Gastroesophageal sphincter (tissue), 4 donors: ENCODE measurements at regions not wholly inside any gene's neighbourhood (a gene's known extent, or its start where the extent isn't known, plus 50 kb on each side); places are given as distances from the start of the nearest gene placed in this dataset.
A peak's percentile ranks its signal among the peaks of the same experiment; 100 is the strongest.
"Not testable (repeated sequence)": the region's sequence is repeated elsewhere in the genome, so short reads cannot be mapped to it uniquely, and the experiment has no call there.

Source experiments
- ATAC-seq: fragments of 150-250 bp; one replicate; pipeline ENCODE4 v1.9.1; 2016; ENCODE audit warnings: mild to moderate bottlenecking, moderate library complexity
- H3K27ac ChIP-seq, 4 donors: fragments of 200-600 bp; sonication (generic) in 3 of 4; 1 replicate in 3 of 4; 2 replicates in 1 of 4; pipeline ENCODE4 v1.5.1; 2016 to 2019
- H3K27me3 ChIP-seq: fragments of 200-600 bp; sonication (generic); one replicate; pipeline ENCODE4 v1.5.1; 2019
- H3K36me3 ChIP-seq, 2 donors: fragments of 200-600 bp; sonication (generic); one replicate each; pipeline ENCODE4 v1.5.1; 2019; ENCODE audit warnings: control low read depth in 1 of 2
- H3K4me1 ChIP-seq, 3 donors: fragments of 200-600 bp; sonication (generic); 1 replicate in 2 of 3; 2 replicates in 1 of 3; pipeline ENCODE4 v1.5.1; 2016 to 2019; ENCODE audit warnings: control low read depth in 2 of 3
- H3K4me3 ChIP-seq, 2 donors: fragments of 200-600 bp; sonication (generic); one replicate each; pipeline ENCODE4 v1.5.1; 2019; ENCODE audit warnings: mild to moderate bottlenecking in 1 of 2, moderate library complexity in 1 of 2
- H3K9me3 ChIP-seq, 3 donors: fragments of 200-600 bp; sonication (generic); one replicate each; pipeline ENCODE4 v1.5.1; 2017 to 2019; ENCODE audit warnings: control low read depth in 2 of 3
- CTCF ChIP-seq, 4 experiments: fragments of 200-600 bp in 2 of 4; fragments of 450-650 bp in 2 of 4; sonication (generic) in 1 of 4; IDR thresholded peaks; one replicate each; pipeline ENCODE4 v1.5.1; 2017 to 2019; ENCODE audit warnings: antibody characterized with exemption in 4 of 4, mild to moderate bottlenecking in 2 of 4, moderate library complexity in 2 of 4
- POLR2A ChIP-seq, 2 donors: fragments of 450-650 bp; IDR thresholded peaks; one replicate each; pipeline ENCODE4 v1.6.1; 2017; ENCODE audit warnings: antibody characterized with exemption in 2 of 2, mild to moderate bottlenecking in 2 of 2, moderate library complexity in 1 of 2
- POLR2AphosphoS5 ChIP-seq: sonication (generic); formaldehyde crosslinking; IDR thresholded peaks from one replicate; pipeline ENCODE4 v1.6.1; 2017; ENCODE audit warnings: antibody characterized with exemption
- WGBS, 2 donors: methylation state at CpG; one replicate each; pipeline ENCODE4 v1.1.5; 2018; ENCODE audit warnings: low coverage in 1 of 2; 5-methylcytosine and 5-hydroxymethylcytosine counted together

GRCh38 chr22:22296047-22296446 is 51.5 kb downstream of the VPREB1 start:
- Histone ChIP-seq H3K36me3 (peaks cover 0 to 40% of the 10 kb centered on the region in 2 donors), H3K4me1 (peaks cover 0 to 12% (median 0%) of the 10 kb centered on the region in 3 donors)
- ATAC-seq, H3K27me3 ChIP-seq, H3K9me3 ChIP-seq, H3K4me3 ChIP-seq, H3K27ac ChIP-seq: not testable (repeated sequence)
- WGBS, 2 donors, result 98% methylated on average over 4 of the region's 4 CpGs; no CpG with 5 or more reads in 1 of the 2 donors

GRCh38 chr22:22297159-22297793 is 52.7 kb downstream of the VPREB1 start:
- H3K27me3 ChIP-seq, H3K9me3 ChIP-seq, ATAC-seq: not testable (repeated sequence)
- H3K36me3 ChIP-seq, result peaks cover 0 to 28% of the 10 kb centered on the region in 2 donors
- H3K4me1 ChIP-seq, result peaks cover 0 to 12% (median 0%) of the 10 kb centered on the region in 3 donors
- H3K4me3 ChIP-seq, result peak overlapping the region; percentile 71 to 83
- no CpG with 5 or more reads among the region's 28 CpGs for WGBS, 2 donors
- peak overlapping the region in 3 of 4 donors; percentile 86 to 90 (median 87) for H3K27ac ChIP-seq

GRCh38 chr22:22297794-22298653 is 53.4 kb downstream of the VPREB1 start:
- Histone ChIP-seq H3K27ac (peak overlapping the region; percentile 68 to 90 (median 86)), H3K36me3 (peaks cover 0 to 20% of the 10 kb centered on the region in 2 donors), H3K4me1 (peaks cover 0 to 12% (median 0%) of the 10 kb centered on the region in 3 donors), H3K4me3 (peak overlapping the region; percentile 71 to 83)
- 0% methylated on average over 3 of the region's 72 CpGs for WGBS, 2 donors
- not testable (repeated sequence) for H3K27me3 ChIP-seq, H3K9me3 ChIP-seq
- TF ChIP-seq POLR2A (IDR thresholded peaks at IDR 0.05) (peak; percentile 61 to 66), CTCF (IDR thresholded peaks at IDR 0.05) (peak in 3 of 4 experiments; percentile 13 to 55 (median 35)), POLR2AphosphoS5 (peak; percentile 33)
- ATAC-seq, result peak; percentile 100

GRCh38 chr22:22298654-22299009 is 54.0 kb downstream of the VPREB1 start:
- peak overlapping the region; percentile 71 to 83 for H3K4me3 ChIP-seq
- not testable (repeated sequence) for ATAC-seq, H3K9me3 ChIP-seq, H3K27me3 ChIP-seq
- peak overlapping the region in 3 of 4 donors; percentile 86 to 90 (median 87) for H3K27ac ChIP-seq
- 0% methylated on average over 3 of the region's 6 CpGs; no CpG with 5 or more reads in 1 of the 2 donors for WGBS, 2 donors
- H3K36me3 ChIP-seq, result peaks cover 0 to 14% of the 10 kb centered on the region in 2 donors
- H3K4me1 ChIP-seq, result peaks cover 0 to 12% (median 0%) of the 10 kb centered on the region in 3 donors

- H3K27me3 ChIP-seq, result not testable (repeated sequence)
These were observed 55.9 kb downstream of the VPREB1 start for GRCh38 chr22:22300511-22300910.

GRCh38 chr22:22300946-22301345 is 56.4 kb downstream of the VPREB1 start:
- WGBS, 2 donors, result 100% methylated on average over 1 of the region's 1 CpG
- H3K36me3 ChIP-seq, result peaks cover 0 to 14% of the 10 kb centered on the region in 2 donors
- ATAC-seq, H3K27me3 ChIP-seq, H3K27ac ChIP-seq, H3K9me3 ChIP-seq, H3K4me3 ChIP-seq: not testable (repeated sequence)
- peaks cover 0 to 12% (median 0%) of the 10 kb centered on the region in 3 donors for H3K4me1 ChIP-seq

More at GRCh38 chr22:22300511-22300910, 55.9 kb downstream of the VPREB1 start:
- 98 to 100% methylated on average over 1 to 5 of the region's 5 CpGs for WGBS, 2 donors
- Histone ChIP-seq H3K4me1 (peaks cover 0 to 12% (median 0%) of the 10 kb centered on the region in 3 donors), H3K36me3 (peaks cover 0 to 10% of the 10 kb centered on the region in 2 donors)
- H3K9me3 ChIP-seq, H3K27ac ChIP-seq, ATAC-seq, H3K4me3 ChIP-seq: not testable (repeated sequence)

- H3K27me3 ChIP-seq, result no peaks in the 10 kb centered on the region
- H3K4me3 ChIP-seq, result no peak overlapping the region
- no peak for TF ChIP-seq POLR2A (IDR thresholded peaks at IDR 0.05)
- no peaks in the 10 kb centered on the region for H3K4me1 ChIP-seq
- H3K9me3 ChIP-seq, result no peaks in the 10 kb centered on the region
- peaks cover 0 to 69% of the 10 kb centered on the region in 2 donors for H3K36me3 ChIP-seq
- 97 to 100% methylated on average over 1 to 2 of the region's 2 CpGs for WGBS, 2 donors
- H3K27ac ChIP-seq, result no peak overlapping the region
- no peak for ATAC-seq
These were observed 72.0 kb downstream of the VPREB1 start for GRCh38 chr22:22316589-22316988.
